MG63 (cell line): ENCODE measurements at regions not wholly inside any gene's neighbourhood (a gene's known extent, or its start where the extent isn't known, plus 50 kb on each side); places are given as distances from the start of the nearest gene placed in this dataset.
"Not testable (repeated sequence)": the region's sequence is repeated elsewhere in the genome, so short reads cannot be mapped to it uniquely, and the experiment has no call there.

Source experiments
- DNase-seq: peaks from one replicate; pipeline ENCODE4 v3.0.0-alpha.2; 2020
- H3K27me3 ChIP-seq: fragments of 250-450 bp; sonication (Bioruptor Pico); 2 replicates; pipeline ENCODE4 v1.5.1; 2020; ENCODE audit warnings: mild to moderate bottlenecking, moderate library complexity
- H3K36me3 ChIP-seq: fragments of 250-450 bp; sonication (Bioruptor Pico); 2 replicates; pipeline ENCODE4 v1.5.1; 2020; ENCODE audit warnings: mild to moderate bottlenecking, moderate library complexity
- H3K4me3 ChIP-seq: fragments of 250-450 bp; sonication (Bioruptor Pico); 2 replicates; pipeline ENCODE4 v1.5.1; 2020; ENCODE audit warnings: mild to moderate bottlenecking, moderate library complexity
- H3K9me3 ChIP-seq: fragments of 250-450 bp; sonication (Bioruptor Pico); 2 replicates; pipeline ENCODE4 v1.5.1; 2020; ENCODE audit warnings: mild to moderate bottlenecking, moderate library complexity

GRCh38 chr9:95391271-95391670 is 73.8 kb upstream of the FANCC start:
- not testable (repeated sequence) for H3K36me3 ChIP-seq, H3K27me3 ChIP-seq, H3K9me3 ChIP-seq, H3K4me3 ChIP-seq, DNase-seq

- Histone ChIP-seq H3K27me3 (no peaks in the 10 kb centered on the region), H3K36me3 (no peaks in the 10 kb centered on the region), H3K4me3 (no peak overlapping the region), H3K9me3 (no peaks in the 10 kb centered on the region)
- no peak for DNase-seq
Observed at GRCh38 chr9:95389373-95389772, 71.9 kb upstream of the FANCC start.

GRCh38 chr9:95386843-95387242 is 69.3 kb upstream of the FANCC start:
- Histone ChIP-seq H3K4me3 (no peak overlapping the region), H3K9me3 (no peaks in the 10 kb centered on the region), H3K36me3 (no peaks in the 10 kb centered on the region), H3K27me3 (no peaks in the 10 kb centered on the region)
- no peak for DNase-seq

GRCh38 chr9:95385521-95385920 is 68.0 kb upstream of the FANCC start:
- H3K9me3 ChIP-seq: no peaks in the 10 kb centered on the region
- no peaks in the 10 kb centered on the region for H3K27me3 ChIP-seq
- H3K4me3 ChIP-seq: no peak overlapping the region
- no peak for DNase-seq
- no peaks in the 10 kb centered on the region for H3K36me3 ChIP-seq

- H3K9me3 ChIP-seq: no peaks in the 10 kb centered on the region
- H3K27me3 ChIP-seq: no peaks in the 10 kb centered on the region
- H3K36me3 ChIP-seq: no peaks in the 10 kb centered on the region
- DNase-seq: no peak
- no peak overlapping the region for H3K4me3 ChIP-seq
Observed at GRCh38 chr9:95383845-95384244, 66.3 kb upstream of the FANCC start.

GRCh38 chr9:95383185-95383676 is 65.7 kb upstream of the FANCC start:
- peak; percentile 75 for DNase-seq
- no peaks in the 10 kb centered on the region for H3K36me3 ChIP-seq

GRCh38 chr9:95382433-95382832 is 64.9 kb upstream of the FANCC start:
- Histone ChIP-seq H3K9me3 (no peaks in the 10 kb centered on the region), H3K36me3 (no peaks in the 10 kb centered on the region), H3K27me3 (no peaks in the 10 kb centered on the region), H3K4me3 (no peak overlapping the region)
- DNase-seq: no peak

More at GRCh38 chr9:95383185-95383676, 65.7 kb upstream of the FANCC start:
- H3K9me3 ChIP-seq: no peaks in the 10 kb centered on the region
- no peaks in the 10 kb centered on the region for H3K27me3 ChIP-seq
- H3K4me3 ChIP-seq: no peak overlapping the region

GRCh38 chr9:95381221-95381620 is 63.7 kb upstream of the FANCC start:
- Histone ChIP-seq H3K36me3 (no peaks in the 10 kb centered on the region), H3K27me3 (no peaks in the 10 kb centered on the region), H3K9me3 (no peaks in the 10 kb centered on the region), H3K4me3 (no peak overlapping the region)
- peak; percentile 8 for DNase-seq

- H3K27me3 ChIP-seq: no peaks in the 10 kb centered on the region
- H3K4me3 ChIP-seq: no peak overlapping the region
- no peak for DNase-seq
- H3K36me3 ChIP-seq: no peaks in the 10 kb centered on the region
- no peaks in the 10 kb centered on the region for H3K9me3 ChIP-seq
Observed at GRCh38 chr9:95379630-95380029, 62.1 kb upstream of the FANCC start.

GRCh38 chr9:95373782-95374487 is 56.4 kb upstream of the FANCC start:
- DNase-seq: no peak
- H3K4me3 ChIP-seq: no peak overlapping the region
- H3K36me3 ChIP-seq: no peaks in the 10 kb centered on the region
- H3K9me3 ChIP-seq: no peaks in the 10 kb centered on the region
- no peaks in the 10 kb centered on the region for H3K27me3 ChIP-seq

GRCh38 chr9:95373069-95373681 is 55.7 kb upstream of the FANCC start:
- Histone ChIP-seq H3K4me3 (no peak overlapping the region), H3K9me3 (no peaks in the 10 kb centered on the region), H3K36me3 (no peaks in the 10 kb centered on the region), H3K27me3 (no peaks in the 10 kb centered on the region)
- peak; percentile 61 for DNase-seq

- no peaks in the 10 kb centered on the region for H3K9me3 ChIP-seq
- no peaks in the 10 kb centered on the region for H3K36me3 ChIP-seq
- no peak for DNase-seq
- no peaks in the 10 kb centered on the region for H3K27me3 ChIP-seq
- no peak overlapping the region for H3K4me3 ChIP-seq
Observed at GRCh38 chr9:95370064-95370463, 52.6 kb upstream of the FANCC start.

GRCh38 chr9:95368377-95369160 is 51.1 kb upstream of the FANCC start:
- H3K36me3 ChIP-seq: no peaks in the 10 kb centered on the region
- H3K27me3 ChIP-seq: peaks cover 2% of the 10 kb centered on the region; the same call in 1 of the 2 replicates
- no peak overlapping the region for H3K4me3 ChIP-seq
- DNase-seq: no peak
- H3K9me3 ChIP-seq: no peaks in the 10 kb centered on the region
